Mesodermal cell (in vitro differentiated cells): ENCODE measurements at regions not wholly inside any gene's neighbourhood (a gene's known extent, or its start where the extent isn't known, plus 50 kb on each side); places are given as distances from the start of the nearest gene placed in this dataset.

ENCODE experiments used
- H3K27ac ChIP-seq: 2 replicates; pipeline ENCODE4 v1.7.0; 2013; ENCODE audit warnings: mild to moderate bottlenecking, low read depth, low read length, moderate library complexity; ENCODE audit not compliant: severe bottlenecking
- H3K36me3 ChIP-seq: 2 replicates; pipeline ENCODE4 v1.7.1; 2013; ENCODE audit warnings: mild to moderate bottlenecking, low read length, moderate library complexity; ENCODE audit not compliant: control insufficient read depth, insufficient read depth
- H3K4me1 ChIP-seq: one replicate; pipeline ENCODE4 v1.7.1; 2013; ENCODE audit warnings: mild to moderate bottlenecking, low read length; ENCODE audit not compliant: insufficient read depth, control insufficient read depth, poor library complexity, severe bottlenecking
- H3K4me3 ChIP-seq: 2 replicates; pipeline ENCODE4 v1.7.0; 2013; ENCODE audit warnings: low read length, control low read depth, mild to moderate bottlenecking; ENCODE audit not compliant: insufficient read depth, poor library complexity, severe bottlenecking; ENCODE audit errors: extremely low read depth
- H3K9me3 ChIP-seq: 2 replicates; pipeline ENCODE4 v1.7.1; 2013; ENCODE audit warnings: mild to moderate bottlenecking, low read length, moderate library complexity; ENCODE audit not compliant: control insufficient read depth
- WGBS, 2 experiments: methylation state at CpG; one replicate each; pipeline ENCODE4 v1.1.5; 2013; ENCODE audit warnings: missing lambda C conversion rate in 2 of 2; ENCODE audit not compliant: insufficient coverage in 2 of 2; 5-methylcytosine and 5-hydroxymethylcytosine counted together

DNA sequence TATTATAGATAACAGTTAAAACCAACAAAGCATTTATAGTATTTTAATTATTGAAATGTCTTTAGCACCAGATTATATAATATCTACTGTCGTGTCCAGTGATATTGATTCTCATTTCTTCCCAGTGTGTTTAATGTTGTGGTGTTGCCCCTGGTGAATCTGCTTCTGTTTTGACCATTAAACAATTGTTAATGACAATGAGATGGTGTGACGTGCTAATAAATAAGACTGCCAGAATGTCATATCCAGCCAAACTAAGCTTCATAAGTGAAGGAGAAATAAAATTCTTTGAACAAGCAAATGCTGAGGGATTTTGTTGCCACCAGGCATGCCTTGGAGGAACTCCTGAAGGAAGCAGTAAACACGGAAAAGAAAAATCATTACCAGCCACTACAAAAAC is 480.0 kb upstream of the ROBO1 start:
- H3K9me3 ChIP-seq: no peaks in the 10 kb centered on the region
- no peaks in the 10 kb centered on the region for H3K4me1 ChIP-seq
- no peak overlapping the region for H3K4me3 ChIP-seq
- H3K36me3 ChIP-seq: no peaks in the 10 kb centered on the region
- WGBS, 2 experiments: 83 to 88% methylated on average over 1 of the region's 3 CpGs
- no peak overlapping the region for H3K27ac ChIP-seq

DNA sequence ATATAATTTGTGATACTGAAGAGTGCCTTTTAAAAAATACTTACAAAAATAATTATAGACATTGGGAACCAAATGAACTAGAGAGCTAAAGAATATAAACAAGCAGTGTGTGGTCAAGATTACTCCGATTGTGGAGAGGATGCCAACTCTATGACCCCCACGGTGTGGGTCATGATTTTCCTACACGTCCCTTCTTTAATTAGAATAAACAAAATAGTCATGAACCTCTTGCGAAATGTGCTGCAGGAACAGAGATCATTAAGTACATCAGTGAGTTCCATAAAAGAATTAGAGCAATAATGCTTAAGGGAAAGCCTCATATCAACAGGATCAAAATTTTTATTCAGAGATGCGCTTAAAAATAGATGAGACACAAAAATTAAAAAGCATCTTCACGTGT is 476.6 kb upstream of the ROBO1 start:
- Histone ChIP-seq H3K27ac (no peak overlapping the region), H3K4me3 (no peak overlapping the region), H3K4me1 (no peaks in the 10 kb centered on the region), H3K36me3 (no peaks in the 10 kb centered on the region), H3K9me3 (no peaks in the 10 kb centered on the region)
- 100% methylated on average over 1 of the region's 6 CpGs; no CpG with 5 or more reads in 1 of the 2 experiments for WGBS, 2 experiments

DNA sequence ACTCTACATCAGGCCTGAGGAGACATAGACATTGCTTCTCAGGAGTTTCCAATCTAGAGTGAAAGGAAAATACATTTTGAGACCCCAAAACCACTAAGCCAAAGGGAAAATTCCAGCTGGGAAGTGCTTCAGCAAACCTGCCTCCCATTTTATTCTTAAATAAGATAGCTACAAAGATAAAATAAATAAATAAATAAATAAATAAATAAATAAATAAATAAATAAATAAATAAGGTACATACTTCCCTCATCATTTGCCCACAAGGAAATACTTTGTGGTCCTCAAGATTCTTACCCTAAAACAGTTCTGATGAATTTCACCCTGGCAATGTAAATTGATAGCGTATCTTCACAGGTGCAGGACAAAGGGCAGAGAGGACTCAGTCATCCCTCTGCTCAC is 474.0 kb upstream of the ROBO1 start:
- Histone ChIP-seq H3K27ac (no peak overlapping the region), H3K9me3 (no peaks in the 10 kb centered on the region), H3K36me3 (no peaks in the 10 kb centered on the region), H3K4me1 (no peaks in the 10 kb centered on the region), H3K4me3 (no peak overlapping the region)
- WGBS, 2 experiments: 89 to 100% methylated on average over 1 of the region's 1 CpG

DNA sequence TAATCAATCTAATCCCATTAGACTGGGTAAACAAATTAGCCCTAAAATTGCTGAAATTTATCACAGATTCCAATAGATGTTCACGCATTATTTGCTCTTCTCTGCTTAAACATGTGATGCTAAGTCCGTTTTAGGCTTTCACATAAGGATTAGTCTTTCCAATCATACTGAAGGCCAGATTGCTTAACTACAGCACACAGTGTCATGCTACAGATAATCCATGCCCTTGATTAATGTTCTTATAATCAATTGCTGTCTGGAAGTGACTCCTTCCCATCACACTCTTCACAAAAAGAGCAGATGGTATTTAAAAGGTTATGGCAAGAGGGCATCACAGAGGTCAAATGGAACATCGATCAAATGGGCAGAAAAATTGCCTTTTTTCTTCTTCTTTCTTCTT is 471.5 kb upstream of the ROBO1 start:
- Histone ChIP-seq H3K4me1 (no peaks in the 10 kb centered on the region), H3K4me3 (no peak overlapping the region), H3K36me3 (no peaks in the 10 kb centered on the region), H3K27ac (no peak overlapping the region), H3K9me3 (no peaks in the 10 kb centered on the region)
- WGBS, 2 experiments: 81 to 90% methylated on average over 2 of the region's 3 CpGs

DNA sequence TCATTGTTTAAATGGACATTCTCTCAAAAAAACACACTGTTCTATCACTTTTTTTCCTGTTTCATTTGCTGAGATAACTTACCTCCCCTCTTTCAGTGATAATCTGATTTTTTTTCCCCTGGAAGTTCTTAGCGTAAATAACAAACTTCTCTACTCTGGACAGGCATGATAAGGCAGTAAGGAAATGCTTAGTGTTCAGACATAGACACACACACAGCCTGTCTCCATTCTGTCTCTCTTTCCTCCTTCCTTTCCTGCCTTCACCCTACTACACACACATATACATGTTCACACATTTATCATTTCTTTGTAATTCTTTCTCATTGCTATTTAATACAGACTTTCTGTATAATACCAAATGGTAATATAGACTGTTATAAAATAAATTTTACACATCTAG is 470.8 kb upstream of the ROBO1 start:
- H3K27ac ChIP-seq: no peak overlapping the region
- H3K4me3 ChIP-seq: no peak overlapping the region
- no peaks in the 10 kb centered on the region for H3K4me1 ChIP-seq
- no peaks in the 10 kb centered on the region for H3K36me3 ChIP-seq
- no peaks in the 10 kb centered on the region for H3K9me3 ChIP-seq
- no CpG with 5 or more reads among the region's 1 CpG for WGBS, 2 experiments

DNA sequence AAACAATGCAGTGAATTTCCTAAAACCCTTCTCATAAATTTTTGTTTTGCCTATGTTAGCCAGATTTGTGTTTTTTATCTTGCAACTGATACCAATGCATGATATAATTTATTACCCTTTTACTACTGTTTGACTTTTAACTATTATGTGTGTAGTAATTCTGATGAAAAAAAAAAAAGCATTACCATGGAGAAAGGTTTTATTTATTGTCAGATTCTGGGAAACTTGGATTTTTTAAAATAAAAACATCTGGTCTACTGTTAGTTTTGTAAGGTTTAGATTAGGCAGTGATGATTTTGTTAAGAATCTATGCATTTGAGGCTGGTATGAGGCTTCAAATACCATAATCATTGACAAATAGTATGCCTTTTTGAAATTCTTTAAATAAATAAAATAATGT is 470.4 kb upstream of the ROBO1 start:
- Histone ChIP-seq H3K4me3 (no peak overlapping the region), H3K36me3 (no peaks in the 10 kb centered on the region), H3K4me1 (no peaks in the 10 kb centered on the region), H3K9me3 (no peaks in the 10 kb centered on the region), H3K27ac (no peak overlapping the region)

DNA sequence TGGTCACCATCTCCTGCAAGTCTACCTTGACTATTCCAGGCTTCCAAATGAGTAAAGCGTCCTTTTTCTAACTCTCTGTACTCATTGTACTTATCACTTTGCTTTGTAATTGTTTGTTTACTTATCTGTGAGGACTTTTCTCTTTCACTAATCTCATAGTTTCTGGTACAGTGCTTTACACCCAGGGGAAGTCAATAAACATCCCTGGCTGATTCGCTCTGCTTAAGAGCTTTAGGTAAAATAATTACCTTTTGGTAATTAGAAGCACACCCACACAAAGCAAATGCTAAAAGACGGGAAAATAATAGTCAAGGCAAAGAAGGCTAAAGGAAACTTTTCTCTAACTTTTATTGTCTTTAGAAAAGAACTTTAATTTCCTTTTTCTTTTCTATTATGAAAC is 466.9 kb upstream of the ROBO1 start:
- Histone ChIP-seq H3K9me3 (no peaks in the 10 kb centered on the region), H3K4me1 (peaks cover 5% of the 10 kb centered on the region), H3K27ac (no peak overlapping the region), H3K4me3 (no peak overlapping the region), H3K36me3 (no peaks in the 10 kb centered on the region)
- WGBS, 2 experiments: no CpG with 5 or more reads among the region's 3 CpGs

DNA sequence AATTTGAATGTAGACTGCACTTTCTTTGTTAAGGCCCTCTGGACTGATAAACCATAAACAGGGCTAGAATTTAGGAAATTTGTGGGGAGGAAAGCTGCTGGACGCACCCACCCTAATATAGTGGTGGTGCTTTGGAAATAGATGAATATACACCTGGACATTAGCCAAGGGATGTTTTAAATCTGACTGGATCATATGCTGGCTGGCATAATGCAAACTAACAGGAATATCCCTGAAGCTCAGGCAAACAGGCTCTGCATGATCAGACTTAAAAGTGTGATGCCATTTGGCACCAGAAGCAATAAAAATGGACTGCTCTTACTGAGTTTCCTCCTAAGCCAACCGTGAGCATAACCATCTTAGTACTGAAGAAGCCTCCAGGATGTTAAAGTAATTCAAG is 465.8 kb upstream of the ROBO1 start:
- H3K9me3 ChIP-seq: no peaks in the 10 kb centered on the region
- 75 to 100% methylated on average over 1 of the region's 2 CpGs for WGBS, 2 experiments
- no peaks in the 10 kb centered on the region for H3K36me3 ChIP-seq
- no peak overlapping the region for H3K27ac ChIP-seq
- H3K4me3 ChIP-seq: no peak overlapping the region
- H3K4me1 ChIP-seq: peaks cover 5% of the 10 kb centered on the region

DNA sequence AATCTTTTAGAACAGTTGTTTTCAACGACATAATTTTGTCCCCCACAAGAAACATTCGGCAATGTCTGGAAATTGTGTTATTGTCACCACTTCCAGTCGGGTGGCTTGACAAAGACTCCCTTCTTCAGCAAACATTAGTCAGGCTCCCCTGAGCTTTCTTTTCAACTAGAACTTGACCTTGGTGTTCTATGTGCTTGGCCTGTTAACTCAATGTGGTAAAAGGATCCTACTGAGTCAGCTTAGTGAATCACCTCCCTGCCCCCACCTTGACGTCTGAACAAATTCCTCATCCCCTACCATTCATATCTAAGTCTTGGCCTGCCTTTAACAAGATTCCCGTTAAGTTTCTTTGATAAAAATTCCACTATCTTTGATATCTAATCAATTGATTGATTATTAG is 465.0 kb upstream of the ROBO1 start:
- 49 to 53% methylated on average over 3 of the region's 5 CpGs for WGBS, 2 experiments
- H3K27ac ChIP-seq: no peak overlapping the region

DNA sequence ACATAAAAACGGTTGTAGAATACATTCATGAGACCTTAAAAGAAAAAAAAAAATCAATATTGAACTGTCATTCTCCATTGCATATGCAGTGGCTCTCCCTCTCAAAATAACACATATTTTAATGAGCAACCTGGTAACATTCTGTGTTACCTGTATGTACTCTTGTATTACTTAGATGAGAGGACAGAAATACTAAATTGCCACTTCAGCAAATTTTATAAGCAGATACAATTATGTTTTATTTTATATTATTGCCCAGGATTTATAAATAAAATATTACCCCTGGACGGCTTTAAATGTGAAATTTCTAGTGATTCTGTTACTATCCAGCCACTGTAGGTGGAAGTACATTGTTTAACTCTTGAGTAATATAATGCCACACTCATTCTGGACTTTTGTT is 463.2 kb upstream of the ROBO1 start:
- Histone ChIP-seq H3K36me3 (no peaks in the 10 kb centered on the region), H3K4me3 (no peak overlapping the region), H3K27ac (no peak overlapping the region), H3K9me3 (no peaks in the 10 kb centered on the region), H3K4me1 (peaks cover 5% of the 10 kb centered on the region)
- 100% methylated on average over 1 of the region's 2 CpGs; no CpG with 5 or more reads in 1 of the 2 experiments for WGBS, 2 experiments

More for the DNA sequence above, 465.0 kb upstream of the ROBO1 start:
- H3K9me3 ChIP-seq: no peaks in the 10 kb centered on the region
- H3K36me3 ChIP-seq: no peaks in the 10 kb centered on the region
- no peak overlapping the region for H3K4me3 ChIP-seq
- H3K4me1 ChIP-seq: peaks cover 5% of the 10 kb centered on the region

DNA sequence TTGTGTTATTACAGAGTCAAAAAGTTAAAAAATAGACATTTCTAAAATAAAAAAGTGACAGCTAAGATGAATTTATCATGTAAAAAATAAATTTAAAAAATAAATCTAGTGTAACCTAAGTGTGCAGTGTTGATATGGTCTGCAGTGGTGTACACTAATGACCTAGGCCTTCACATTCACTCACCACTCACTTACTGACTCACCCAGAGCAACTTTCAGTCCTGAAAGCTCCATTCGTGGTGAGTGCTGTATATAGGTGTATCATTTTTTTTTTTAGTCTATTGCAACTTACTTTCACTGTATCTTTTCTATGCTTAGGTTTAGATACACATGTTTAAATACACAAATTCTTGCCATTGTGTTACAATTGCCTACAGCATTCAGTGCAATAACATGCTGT is 459.4 kb upstream of the ROBO1 start:
- Histone ChIP-seq H3K4me3 (no peak overlapping the region), H3K4me1 (no peaks in the 10 kb centered on the region), H3K27ac (no peak overlapping the region), H3K36me3 (no peaks in the 10 kb centered on the region), H3K9me3 (no peaks in the 10 kb centered on the region)
- no CpG with 5 or more reads among the region's 1 CpG for WGBS, 2 experiments

DNA sequence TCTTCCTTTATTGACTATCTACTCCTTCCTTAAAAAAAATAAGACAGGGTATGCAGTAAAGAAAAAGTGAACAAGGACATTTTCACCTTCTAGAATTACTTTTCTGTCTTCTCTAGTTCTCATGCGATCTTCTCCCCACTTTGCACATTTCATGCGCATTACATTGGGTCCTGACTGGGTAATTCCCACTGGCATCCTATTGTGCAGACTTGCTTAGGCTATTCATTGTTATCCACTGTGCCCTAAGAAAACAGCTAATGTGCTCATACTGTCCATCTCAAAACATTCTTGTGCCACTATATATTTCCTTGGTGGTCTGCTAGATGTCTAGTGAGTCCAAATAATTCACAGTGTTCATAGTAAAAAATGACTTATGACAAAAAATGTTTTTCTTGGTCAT is 447.4 kb upstream of the ROBO1 start:
- Histone ChIP-seq H3K4me3 (no peak overlapping the region), H3K9me3 (no peaks in the 10 kb centered on the region), H3K36me3 (no peaks in the 10 kb centered on the region), H3K27ac (no peak overlapping the region), H3K4me1 (no peaks in the 10 kb centered on the region)
- WGBS, 2 experiments: 51 to 69% methylated on average over 2 of the region's 2 CpGs
